Endothelial cell of umbilical vein (primary cell): ENCODE measurements at regions not wholly inside any gene's neighbourhood (a gene's known extent, or its start where the extent isn't known, plus 50 kb on each side); places are given as distances from the start of the nearest gene placed in this dataset.

Experiments used
- BruUV-seq: library from RNA; stranded (reverse); fragments of 400-500 nt; replicated peaks from 2 replicates; lab custom pipeline; 2021; lab: Mats Ljungman, UMichigan
- CTCF ChIA-PET: fragments of 300-600, 350-600 bp; sonication (Branson Sonifier 250); formaldehyde crosslinking; loops from one replicate; lab custom pipeline; 2021; ENCODE audit warnings: antibody characterized with exemption, inconsistent platforms; lab: Charles Lee
- POLR2A ChIA-PET: fragments of 300-600, 350-600 bp; sonication (Branson Sonifier 250); formaldehyde crosslinking; loops from one replicate; lab custom pipeline; 2021; ENCODE audit warnings: antibody characterized with exemption, inconsistent platforms; lab: Charles Lee
- DNase-seq: peaks from one replicate; pipeline ENCODE4 v3.0.0-alpha.2; 2011; ENCODE audit warnings: low read depth, low spot score
- FAIRE-seq: peaks from 2 replicates; lab custom pipeline; 2011; peaks lifted over from hg19 to GRCh38; lab: Jason Lieb, UNC
- H2AFZ ChIP-seq: 2 replicates; pipeline ENCODE4 v1.6.0; 2012; ENCODE audit warnings: low read depth, low read length, control low read depth, inconsistent platforms
- H3K27ac ChIP-seq: 2 replicates; pipeline ENCODE4 v1.5.1; 2011; ENCODE audit warnings: low read depth, mild to moderate bottlenecking, control low read depth, low read length, moderate library complexity; ENCODE audit not compliant: insufficient read depth
- H3K27me3 ChIP-seq, 2 experiments: 2 replicates each; pipeline versions ENCODE4 v1.6.0 to v1.6.1; 2011; ENCODE audit warnings: low read length in 2 of 2, mixed read lengths in 1 of 2; ENCODE audit not compliant: control insufficient read depth in 2 of 2, insufficient read depth in 2 of 2
- H3K36me3 ChIP-seq, 2 experiments: 2 replicates in 1 of 2; 3 replicates in 1 of 2; pipeline ENCODE4 v1.5.1; 2011; ENCODE audit warnings: low read length in 2 of 2, mild to moderate bottlenecking in 1 of 2, moderate library complexity in 1 of 2; ENCODE audit not compliant: control insufficient read depth in 2 of 2, insufficient read depth in 2 of 2; ENCODE audit errors: extremely low read depth in 1 of 2
- H3K4me1 ChIP-seq: 3 replicates; pipeline ENCODE4 v1.5.1; 2011; ENCODE audit warnings: mild to moderate bottlenecking, low read length; ENCODE audit not compliant: control insufficient read depth, insufficient read depth; ENCODE audit errors: extremely low read depth
- H3K4me2 ChIP-seq: 2 replicates; pipeline ENCODE4 v1.6.1; 2011; ENCODE audit warnings: low read length, control low read depth, mixed read lengths; ENCODE audit not compliant: insufficient read depth
- H3K4me3 ChIP-seq, 3 experiments: fragments of 200-600 bp in 1 of 3; sonication (generic), shearing (Covaris generic) in 1 of 3; replicated peaks in 1 of 3; 2 replicates each; pipeline ENCODE4 v1.5.1; 2011 to 2016; ENCODE audit warnings: control low read depth in 3 of 3, low read length in 3 of 3, mild to moderate bottlenecking in 2 of 3, inconsistent platforms in 1 of 3, low read depth in 1 of 3, moderate library complexity in 1 of 3; ENCODE audit not compliant: insufficient read depth in 1 of 3
- H3K79me2 ChIP-seq: 2 replicates; pipeline ENCODE4 v1.6.0; 2012; ENCODE audit warnings: low read length, inconsistent platforms; ENCODE audit not compliant: control insufficient read depth, insufficient read depth
- H3K9ac ChIP-seq: replicated peaks from 2 replicates; pipeline ENCODE3; 2011; ENCODE audit warnings: low read length, control low read depth; ENCODE audit not compliant: insufficient read depth; ENCODE audit errors: extremely low read depth
- H3K9me1 ChIP-seq: replicated peaks from 3 replicates; pipeline ENCODE4 v1.6.0; 2011; ENCODE audit warnings: mild to moderate bottlenecking, low read length; ENCODE audit not compliant: control insufficient read depth, insufficient read depth; ENCODE audit errors: extremely low read depth
- H3K9me3 ChIP-seq: replicated peaks from 2 replicates; pipeline ENCODE4 v1.5.1; 2012; ENCODE audit warnings: low read length, inconsistent platforms; ENCODE audit not compliant: control insufficient read depth, insufficient read depth
- H4K20me1 ChIP-seq: replicated peaks from 2 replicates; pipeline ENCODE3; 2011; ENCODE audit warnings: mild to moderate bottlenecking, low read length; ENCODE audit not compliant: control insufficient read depth, insufficient read depth; ENCODE audit errors: extremely low read depth
- CTCF ChIP-seq, 2 donors: IDR thresholded peaks; 1 replicate in 1 of 2; 2 replicates in 1 of 2; pipeline ENCODE4 v1.5.1; 2011; ENCODE audit warnings: low read length in 2 of 2, mild to moderate bottlenecking in 2 of 2, moderate library complexity in 2 of 2, control low read depth in 1 of 2, inconsistent platforms in 1 of 2, low read depth in 1 of 2; ENCODE audit not compliant: insufficient read depth in 1 of 2; ENCODE audit errors: extremely low read depth in 1 of 2
- EZH2 ChIP-seq: IDR thresholded peaks from 2 replicates; pipeline ENCODE4 v1.6.1; 2012; ENCODE audit warnings: borderline replicate concordance, low read depth, mild to moderate bottlenecking, moderate library complexity, low read length, inconsistent platforms; ENCODE audit not compliant: severe bottlenecking
- FOS ChIP-seq: IDR thresholded peaks from 2 replicates; pipeline ENCODE4 v1.6.1; 2011; ENCODE audit warnings: mild to moderate bottlenecking, low read length, moderate library complexity, borderline replicate concordance; ENCODE audit not compliant: insufficient read depth
- GATA2 ChIP-seq: IDR thresholded peaks from 2 replicates; pipeline ENCODE4 v1.7.0; 2011; ENCODE audit warnings: low read depth, mild to moderate bottlenecking, moderate library complexity, mixed read lengths, low read length; ENCODE audit not compliant: insufficient read length, insufficient read depth
- JUN ChIP-seq: IDR thresholded peaks from 2 replicates; pipeline ENCODE4 v1.6.1; 2011; ENCODE audit warnings: borderline replicate concordance, low read depth; ENCODE audit not compliant: insufficient read length, insufficient read depth
- MYC ChIP-seq: IDR thresholded peaks from one replicate; pipeline ENCODE4 v1.6.1; 2011; ENCODE audit warnings: mild to moderate bottlenecking, low read depth, low read length
- POLR2A ChIP-seq: IDR thresholded peaks from 2 replicates; pipeline ENCODE4 v1.6.1; 2012; ENCODE audit warnings: low read depth, mild to moderate bottlenecking, control low read depth, low read length
- POLR2AphosphoS5 ChIP-seq: IDR thresholded peaks from 2 replicates; pipeline ENCODE4 v1.6.1; 2012; ENCODE audit warnings: low read depth, mild to moderate bottlenecking, control low read depth, low read length, moderate library complexity; ENCODE audit not compliant: insufficient read depth
- dilution Hi-C: fragments of 300-500 bp; cut with MboI; formaldehyde crosslinking; loops from one replicate; pipeline ENCODE4 v1.15.0; 2019; ENCODE audit warnings: low sequenced_read_pairs; ENCODE audit not compliant: extremely low pct_ligation_motif_present
- intact Hi-C: fragments of 100-400 bp; cut with micrococcal nuclease; formaldehyde crosslinking; loops from one replicate; pipeline ENCODE4 v1.10.0; 2022
- TF ChIP-seq, protein P1 (sequence below): IDR thresholded peaks from 2 replicates; pipeline ENCODE4 v1.6.1; 2011; ENCODE audit not compliant: insufficient read depth, insufficient read length

- Histone ChIP-seq H3K4me2 (no peak overlapping the region), H3K4me3 (no peak overlapping the region), H3K79me2 (no peaks in the 10 kb centered on the region), H3K27me3 (no peaks in the 10 kb centered on the region), H3K27ac (no peak overlapping the region), H3K9ac (no peak overlapping the region), H4K20me1 (no peaks in the 10 kb centered on the region), H3K36me3 (no peaks in the 10 kb centered on the region), H2AFZ (no peak overlapping the region), H3K9me3 (no peaks in the 10 kb centered on the region), H3K9me1 (no peaks in the 10 kb centered on the region), H3K4me1 (no peaks in the 10 kb centered on the region)
- BruUV-seq = no TSS peak
- POLR2A ChIA-PET = no interaction called here
- CTCF ChIA-PET = no interaction called here
- dilution Hi-C loops = no loop called here
- FAIRE-seq = no peak
- no peak for TF ChIP-seq POLR2AphosphoS5
- TF ChIP-seq FOS = no peak
- no peak for TF ChIP-seq JUN
- no peak for TF ChIP-seq CTCF (IDR thresholded peaks at IDR 0.05; ENCODE audit: extremely low read depth in 1 of 2, insufficient read depth in 1 of 2, low read depth in 1 of 2, low read length in 2 of 2)
- TF ChIP-seq, protein P1, sequence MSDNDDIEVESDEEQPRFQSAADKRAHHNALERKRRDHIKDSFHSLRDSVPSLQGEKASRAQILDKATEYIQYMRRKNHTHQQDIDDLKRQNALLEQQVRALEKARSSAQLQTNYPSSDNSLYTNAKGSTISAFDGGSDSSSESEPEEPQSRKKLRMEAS = no peak
- TF ChIP-seq GATA2 = no peak
- TF ChIP-seq POLR2A = no peak
- TF ChIP-seq EZH2 = no peak
- TF ChIP-seq MYC = no peak
- intact Hi-C loops = no loop called here
- DNase-seq = no peak
These were observed 269.3 kb downstream of the PCDH7 start for GRCh38 chr4:30989508-30989907.
